ENCODE measurements at regions not wholly inside any gene's neighbourhood (a gene's known extent, or its start where the extent isn't known, plus 50 kb on each side); places are given as distances from the start of the nearest gene placed in this dataset.

DNA sequence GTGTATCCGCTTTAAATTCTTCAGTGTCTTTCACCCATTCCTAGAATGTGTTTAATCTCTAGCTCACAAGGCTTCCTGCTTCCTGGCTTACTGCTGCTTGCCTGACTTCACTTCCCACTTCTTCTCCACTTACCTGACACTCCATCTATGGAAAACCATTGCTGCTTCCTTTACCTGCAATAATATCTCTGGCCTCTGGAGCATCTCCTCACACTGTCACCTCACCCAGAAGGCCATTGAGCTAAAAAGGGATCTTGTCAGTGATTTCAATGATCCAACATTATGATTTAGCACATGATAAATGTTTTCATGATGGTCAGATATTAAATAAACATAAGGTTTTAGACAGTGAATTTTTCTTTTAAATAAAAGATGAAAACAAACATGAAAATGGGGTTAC lies 281.1 kb downstream of the MRPS30 start:
- TF ChIP-seq FOXM1 (IDR thresholded peaks at IDR 0.05; ENCODE audit: borderline replicate concordance, low read depth) (no peak), EGR1 (IDR thresholded peaks at IDR 0.05) (no peak), CEBPB (IDR thresholded peaks at IDR 0.05) (no peak), CREB1 (IDR thresholded peaks at IDR 0.05; ENCODE audit: low read depth) (no peak), RAD21 (IDR thresholded peaks at IDR 0.05; ENCODE audit: low read depth) (no peak), TEAD4 (IDR thresholded peaks at IDR 0.05) (no peak), ZBTB7A (IDR thresholded peaks at IDR 0.05; ENCODE audit: low read depth) (no peak)
- TF ChIP-seq, protein P1, sequence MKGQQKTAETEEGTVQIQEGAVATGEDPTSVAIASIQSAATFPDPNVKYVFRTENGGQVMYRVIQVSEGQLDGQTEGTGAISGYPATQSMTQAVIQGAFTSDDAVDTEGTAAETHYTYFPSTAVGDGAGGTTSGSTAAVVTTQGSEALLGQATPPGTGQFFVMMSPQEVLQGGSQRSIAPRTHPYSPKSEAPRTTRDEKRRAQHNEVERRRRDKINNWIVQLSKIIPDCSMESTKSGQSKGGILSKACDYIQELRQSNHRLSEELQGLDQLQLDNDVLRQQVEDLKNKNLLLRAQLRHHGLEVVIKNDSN (IDR thresholded peaks at IDR 0.05): no peak

DNA sequence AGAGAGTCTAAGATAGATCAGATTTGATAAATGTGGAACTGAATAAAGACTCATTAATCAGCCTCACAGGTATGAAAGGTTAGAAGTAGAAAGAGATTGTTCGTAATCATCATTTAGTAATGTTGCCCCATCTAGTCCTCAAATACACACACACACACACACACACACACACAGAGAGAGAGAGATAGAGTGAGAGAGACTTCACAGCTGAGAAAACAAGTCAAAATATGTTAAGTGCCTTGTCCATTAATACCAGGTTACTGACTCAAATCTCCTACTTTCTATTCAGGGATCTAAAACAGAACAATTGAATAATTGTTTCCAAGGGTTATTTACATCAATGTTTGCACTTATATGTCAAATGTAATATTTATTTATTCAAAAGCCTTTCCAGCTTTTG lies 284.6 kb downstream of the MRPS30 start:
- no peak for TF ChIP-seq FOXM1 (IDR thresholded peaks at IDR 0.05; ENCODE audit: borderline replicate concordance, low read depth)
- TF ChIP-seq CEBPB (IDR thresholded peaks at IDR 0.05): no peak
- no peak for TF ChIP-seq TCF12 (IDR thresholded peaks at IDR 0.05; ENCODE audit: low read depth)
- TF ChIP-seq, protein P2, sequence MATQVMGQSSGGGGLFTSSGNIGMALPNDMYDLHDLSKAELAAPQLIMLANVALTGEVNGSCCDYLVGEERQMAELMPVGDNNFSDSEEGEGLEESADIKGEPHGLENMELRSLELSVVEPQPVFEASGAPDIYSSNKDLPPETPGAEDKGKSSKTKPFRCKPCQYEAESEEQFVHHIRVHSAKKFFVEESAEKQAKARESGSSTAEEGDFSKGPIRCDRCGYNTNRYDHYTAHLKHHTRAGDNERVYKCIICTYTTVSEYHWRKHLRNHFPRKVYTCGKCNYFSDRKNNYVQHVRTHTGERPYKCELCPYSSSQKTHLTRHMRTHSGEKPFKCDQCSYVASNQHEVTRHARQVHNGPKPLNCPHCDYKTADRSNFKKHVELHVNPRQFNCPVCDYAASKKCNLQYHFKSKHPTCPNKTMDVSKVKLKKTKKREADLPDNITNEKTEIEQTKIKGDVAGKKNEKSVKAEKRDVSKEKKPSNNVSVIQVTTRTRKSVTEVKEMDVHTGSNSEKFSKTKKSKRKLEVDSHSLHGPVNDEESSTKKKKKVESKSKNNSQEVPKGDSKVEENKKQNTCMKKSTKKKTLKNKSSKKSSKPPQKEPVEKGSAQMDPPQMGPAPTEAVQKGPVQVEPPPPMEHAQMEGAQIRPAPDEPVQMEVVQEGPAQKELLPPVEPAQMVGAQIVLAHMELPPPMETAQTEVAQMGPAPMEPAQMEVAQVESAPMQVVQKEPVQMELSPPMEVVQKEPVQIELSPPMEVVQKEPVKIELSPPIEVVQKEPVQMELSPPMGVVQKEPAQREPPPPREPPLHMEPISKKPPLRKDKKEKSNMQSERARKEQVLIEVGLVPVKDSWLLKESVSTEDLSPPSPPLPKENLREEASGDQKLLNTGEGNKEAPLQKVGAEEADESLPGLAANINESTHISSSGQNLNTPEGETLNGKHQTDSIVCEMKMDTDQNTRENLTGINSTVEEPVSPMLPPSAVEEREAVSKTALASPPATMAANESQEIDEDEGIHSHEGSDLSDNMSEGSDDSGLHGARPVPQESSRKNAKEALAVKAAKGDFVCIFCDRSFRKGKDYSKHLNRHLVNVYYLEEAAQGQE (IDR thresholded peaks at IDR 0.05; ENCODE audit: low read depth): no peak
- no peak for TF ChIP-seq ZBTB7A (IDR thresholded peaks at IDR 0.05; ENCODE audit: low read depth)
- no peak for TF ChIP-seq EP300 (IDR thresholded peaks at IDR 0.05; ENCODE audit: borderline replicate concordance)
- no peak for TF ChIP-seq EGR1 (IDR thresholded peaks at IDR 0.05)
- TF ChIP-seq YY1 (IDR thresholded peaks at IDR 0.05; ENCODE audit: low read depth): no peak
- no peak for TF ChIP-seq CREB1 (IDR thresholded peaks at IDR 0.05; ENCODE audit: low read depth)

DNA sequence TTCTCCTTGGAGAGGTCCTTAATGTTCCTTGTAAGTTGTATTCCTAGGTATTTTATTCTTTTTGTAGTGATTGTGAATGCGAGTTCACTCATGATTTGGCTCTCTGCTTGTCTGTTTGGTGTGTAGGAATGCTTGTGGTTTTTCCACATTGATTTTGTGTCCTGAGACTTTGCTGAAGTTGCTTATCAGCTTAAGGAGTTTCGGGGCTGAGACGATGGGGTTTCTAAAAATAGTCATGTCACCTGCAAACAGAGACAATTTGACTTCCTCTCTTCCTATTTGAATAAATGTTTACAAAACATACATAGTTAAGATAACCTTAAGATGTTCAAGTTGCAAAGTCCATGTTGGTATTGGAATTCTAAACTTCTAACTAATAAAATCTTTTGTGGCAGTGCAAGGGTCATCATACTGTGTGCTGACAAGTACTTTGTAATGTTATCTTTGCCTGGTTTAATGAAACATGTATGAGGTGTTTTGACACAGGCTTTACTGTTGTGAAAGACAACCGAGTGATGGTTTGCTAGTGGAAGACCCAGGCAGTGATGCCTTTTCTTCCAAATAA lies 286.2 kb downstream of the MRPS30 start:
- TF ChIP-seq YY1 (IDR thresholded peaks at IDR 0.05; ENCODE audit: low read depth) (no peak), FOXM1 (IDR thresholded peaks at IDR 0.05; ENCODE audit: borderline replicate concordance, low read depth) (no peak)
- TF ChIP-seq, protein P2 (IDR thresholded peaks at IDR 0.05; ENCODE audit: low read depth): no peak

DNA sequence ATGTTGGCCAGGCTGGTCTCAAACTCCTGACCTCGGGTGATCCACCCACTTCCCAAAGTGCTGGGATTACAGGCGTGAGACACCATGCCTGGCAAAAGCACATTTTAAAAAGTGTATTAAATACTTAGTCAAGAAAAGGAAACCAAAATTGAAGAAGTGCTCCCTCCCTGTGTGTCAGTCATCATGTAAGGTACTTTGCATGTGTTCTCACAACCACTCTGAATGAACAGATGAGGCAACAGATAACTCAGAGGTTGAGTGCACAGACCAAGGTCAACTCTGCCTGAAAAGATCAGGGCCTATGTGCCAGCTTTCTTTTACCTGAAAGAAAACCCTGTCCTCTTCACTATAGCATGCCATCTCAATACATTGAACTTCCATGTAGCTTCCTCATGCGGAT lies 289.7 kb downstream of the MRPS30 start:
- no peak for TF ChIP-seq EP300 (IDR thresholded peaks at IDR 0.05; ENCODE audit: borderline replicate concordance)
- TF ChIP-seq, protein P1 (IDR thresholded peaks at IDR 0.05): no peak
- TF ChIP-seq EGR1 (IDR thresholded peaks at IDR 0.05): no peak
- no peak for TF ChIP-seq YY1 (IDR thresholded peaks at IDR 0.05; ENCODE audit: low read depth)
- TF ChIP-seq FOXM1 (IDR thresholded peaks at IDR 0.05; ENCODE audit: borderline replicate concordance, low read depth): no peak
- TF ChIP-seq, protein P3, sequence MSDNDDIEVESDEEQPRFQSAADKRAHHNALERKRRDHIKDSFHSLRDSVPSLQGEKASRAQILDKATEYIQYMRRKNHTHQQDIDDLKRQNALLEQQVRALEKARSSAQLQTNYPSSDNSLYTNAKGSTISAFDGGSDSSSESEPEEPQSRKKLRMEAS (IDR thresholded peaks at IDR 0.05): no peak
- no peak for TF ChIP-seq RAD21 (IDR thresholded peaks at IDR 0.05; ENCODE audit: low read depth)
- TF ChIP-seq TAF1 (IDR thresholded peaks at IDR 0.05; ENCODE audit: low read depth): no peak
- TF ChIP-seq, protein P2 (IDR thresholded peaks at IDR 0.05; ENCODE audit: low read depth): no peak
- TF ChIP-seq CREB1 (IDR thresholded peaks at IDR 0.05; ENCODE audit: low read depth): no peak
- no peak for TF ChIP-seq TCF12 (IDR thresholded peaks at IDR 0.05; ENCODE audit: low read depth)
- TF ChIP-seq TEAD4 (IDR thresholded peaks at IDR 0.05): no peak
- no peak for TF ChIP-seq NFIC (IDR thresholded peaks at IDR 0.05)
- no peak for TF ChIP-seq CEBPB (IDR thresholded peaks at IDR 0.05)
- TF ChIP-seq ZBTB7A (IDR thresholded peaks at IDR 0.05; ENCODE audit: low read depth): no peak

DNA sequence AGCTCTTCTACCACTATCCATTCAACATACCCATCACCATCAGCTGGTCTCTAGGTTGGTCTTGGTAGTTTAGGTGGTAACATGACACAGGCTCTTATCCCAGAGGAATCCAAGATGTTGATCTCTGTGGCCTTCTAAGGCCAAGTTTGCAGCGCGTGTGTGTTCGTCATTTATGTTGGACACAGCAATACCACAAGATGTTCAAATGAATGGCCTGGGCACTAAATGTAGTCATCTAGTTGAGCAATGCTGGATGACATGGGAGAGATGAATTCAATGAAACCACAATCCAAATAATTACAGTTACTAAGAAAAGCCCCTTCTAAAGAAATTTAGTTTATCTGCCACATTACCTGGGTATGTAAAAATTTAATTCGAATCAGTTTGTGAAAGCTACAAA lies 292.4 kb downstream of the MRPS30 start:
- TF ChIP-seq RAD21 (IDR thresholded peaks at IDR 0.05; ENCODE audit: low read depth) (no peak), NFIC (IDR thresholded peaks at IDR 0.05) (no peak), EGR1 (IDR thresholded peaks at IDR 0.05) (no peak), YY1 (IDR thresholded peaks at IDR 0.05; ENCODE audit: low read depth) (no peak), EP300 (IDR thresholded peaks at IDR 0.05; ENCODE audit: borderline replicate concordance) (no peak), CEBPB (IDR thresholded peaks at IDR 0.05) (no peak), TEAD4 (IDR thresholded peaks at IDR 0.05) (no peak), FOXM1 (IDR thresholded peaks at IDR 0.05; ENCODE audit: borderline replicate concordance, low read depth) (no peak), TCF12 (IDR thresholded peaks at IDR 0.05; ENCODE audit: low read depth) (no peak), ZBTB7A (IDR thresholded peaks at IDR 0.05; ENCODE audit: low read depth) (no peak), CREB1 (IDR thresholded peaks at IDR 0.05; ENCODE audit: low read depth) (no peak)
- TF ChIP-seq, protein P1 (IDR thresholded peaks at IDR 0.05): no peak
- TF ChIP-seq, protein P3 (IDR thresholded peaks at IDR 0.05): no peak
- TF ChIP-seq, protein P2 (IDR thresholded peaks at IDR 0.05; ENCODE audit: low read depth): no peak
